Activated CD4-positive, alpha-beta T cell treated with anti-CD3 and anti-CD28 coated beads, Interleukin-2, Interleukin-6, amounts not matched to agents 100 ng/mL and 50 ng/mL, durations not matched to agents 16 hours and 8 hours (primary cell): ENCODE measurements at regions not wholly inside any gene's neighbourhood (a gene's known extent, or its start where the extent isn't known, plus 50 kb on each side); places are given as distances from the start of the nearest gene placed in this dataset.

Source experiments
- DNase-seq: peaks from one replicate; pipeline ENCODE4 v3.0.0-alpha.2; 2020

DNA sequence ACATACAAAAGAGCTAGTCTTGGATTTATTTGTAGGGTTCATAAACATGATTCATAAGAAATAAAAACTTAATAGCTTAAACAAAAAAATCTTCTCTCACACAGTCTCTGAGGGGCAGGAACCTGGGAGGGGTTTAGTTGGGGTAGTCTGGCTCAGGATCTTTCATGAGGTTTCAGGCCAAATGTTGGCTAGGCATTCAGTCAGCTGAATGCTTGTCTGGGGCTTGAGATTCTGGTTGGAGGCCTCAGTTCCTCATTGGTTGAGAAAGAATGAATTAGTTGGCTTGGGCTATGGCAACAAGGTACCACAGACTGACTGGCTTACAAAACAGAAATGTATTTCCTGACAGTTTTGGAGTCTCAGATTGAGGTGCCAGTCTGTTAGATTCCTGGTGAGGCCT, 74.3 kb downstream of the ANKRD7 start:
- DNase-seq: no peak

DNA sequence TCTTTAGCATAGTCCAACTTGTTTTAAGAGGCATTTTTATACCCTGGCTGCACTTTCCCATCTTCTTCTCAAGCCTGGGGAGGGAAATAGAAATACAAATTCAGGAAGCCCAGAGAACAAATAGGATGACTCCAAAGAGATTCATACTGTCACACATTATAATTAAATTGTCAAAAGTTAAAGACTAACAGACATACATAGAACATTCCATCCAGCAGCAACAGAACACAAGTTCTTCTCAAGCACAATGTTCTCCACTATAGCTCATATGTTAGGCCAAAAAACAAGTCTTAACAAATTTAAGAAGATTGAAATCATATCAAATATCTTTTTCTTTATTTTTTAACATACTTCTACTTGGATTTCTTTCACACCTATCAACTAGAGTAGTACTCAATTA, 75.7 kb downstream of the ANKRD7 start:
- no peak for DNase-seq

DNA sequence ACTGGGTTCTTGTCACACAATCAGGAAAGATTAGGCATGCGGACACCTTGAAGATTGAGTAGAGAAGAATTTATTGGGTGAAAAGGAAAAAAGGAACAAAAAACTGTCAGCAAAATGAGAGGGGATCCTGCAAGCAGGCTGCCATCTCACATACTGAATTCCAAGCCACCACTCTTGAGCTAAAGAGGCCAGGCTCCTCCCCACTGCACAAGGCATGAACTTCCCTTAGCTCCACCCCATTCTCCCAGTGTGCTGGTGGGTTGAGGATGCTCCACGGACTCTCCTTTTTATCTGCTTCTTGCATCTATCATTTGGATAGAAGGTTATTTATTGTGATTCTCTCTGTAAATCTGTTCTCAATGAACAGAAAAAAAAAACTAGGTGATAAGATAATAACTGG, 79.6 kb downstream of the ANKRD7 start:
- no peak for DNase-seq

DNA sequence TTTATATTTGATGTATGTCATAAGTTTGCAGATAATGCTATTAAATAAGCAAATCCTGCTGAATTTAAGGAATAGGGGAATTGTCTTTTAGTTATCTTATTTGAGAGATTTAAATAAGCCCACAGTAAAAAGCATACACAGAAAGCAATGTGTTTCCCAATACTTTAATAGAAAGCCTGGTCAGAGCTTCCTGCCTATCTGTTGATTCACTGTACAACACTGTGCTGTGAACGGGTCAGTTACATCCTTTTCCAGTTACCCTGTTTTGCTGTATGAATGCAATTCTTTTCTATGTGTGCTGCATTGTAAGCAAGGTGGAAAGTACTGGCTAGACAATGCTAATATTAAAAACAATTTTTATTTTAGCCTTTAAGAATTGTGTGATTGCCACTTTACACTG, 81.2 kb downstream of the ANKRD7 start:
- no peak for DNase-seq

DNA sequence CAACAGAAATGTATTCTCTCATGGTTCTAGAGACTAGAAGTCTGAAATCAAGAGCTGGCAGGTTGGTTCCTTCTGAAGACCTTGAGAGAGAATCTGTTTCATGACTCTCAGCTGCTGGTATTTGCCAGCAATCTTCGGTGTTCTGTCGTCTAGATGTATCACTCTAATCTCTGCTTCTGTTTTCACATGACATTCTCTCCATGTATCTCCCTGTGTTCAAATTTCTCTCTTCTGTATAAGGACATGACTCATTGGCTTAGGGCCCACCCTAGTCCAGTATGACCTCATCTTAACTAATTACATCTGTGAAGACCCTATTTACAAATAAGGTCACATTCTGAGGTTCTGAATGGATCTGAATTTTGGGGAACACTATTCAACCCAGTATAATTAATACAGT, 82.3 kb downstream of the ANKRD7 start:
- DNase-seq: no peak

DNA sequence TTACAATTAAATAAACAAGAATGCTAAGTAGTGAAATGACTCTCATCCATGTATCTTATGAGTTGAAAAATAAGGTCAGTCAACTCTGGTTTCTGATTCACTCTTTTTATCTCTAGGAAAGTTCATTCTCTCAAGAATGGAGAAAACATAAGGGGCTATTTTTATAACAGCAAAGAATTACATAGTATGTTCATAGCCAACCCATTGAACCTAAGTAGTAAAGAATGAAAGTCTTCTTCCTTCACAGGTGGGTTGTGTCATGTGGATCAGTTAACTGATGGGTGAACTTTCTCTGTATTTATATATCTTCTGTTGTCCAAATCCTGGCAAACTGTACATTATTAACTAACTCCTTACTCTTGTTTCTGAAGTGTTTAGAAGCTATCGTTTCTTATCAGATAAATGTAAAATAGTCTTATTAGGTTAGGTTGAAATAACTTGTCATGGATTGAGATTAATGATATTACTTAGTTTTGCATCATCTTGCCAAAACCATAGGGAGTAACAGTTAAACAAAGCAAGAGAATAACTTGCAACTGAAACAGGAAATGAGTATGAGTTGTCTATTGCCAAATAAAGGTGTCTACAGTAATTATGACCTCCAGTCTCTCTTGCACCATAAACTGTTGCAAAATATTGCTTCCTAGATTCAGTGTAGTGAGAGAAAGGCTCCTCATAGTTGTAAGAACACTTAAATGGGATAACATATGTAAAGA, 86.8 kb downstream of the ANKRD7 start:
- DNase-seq: peak; percentile 56

DNA sequence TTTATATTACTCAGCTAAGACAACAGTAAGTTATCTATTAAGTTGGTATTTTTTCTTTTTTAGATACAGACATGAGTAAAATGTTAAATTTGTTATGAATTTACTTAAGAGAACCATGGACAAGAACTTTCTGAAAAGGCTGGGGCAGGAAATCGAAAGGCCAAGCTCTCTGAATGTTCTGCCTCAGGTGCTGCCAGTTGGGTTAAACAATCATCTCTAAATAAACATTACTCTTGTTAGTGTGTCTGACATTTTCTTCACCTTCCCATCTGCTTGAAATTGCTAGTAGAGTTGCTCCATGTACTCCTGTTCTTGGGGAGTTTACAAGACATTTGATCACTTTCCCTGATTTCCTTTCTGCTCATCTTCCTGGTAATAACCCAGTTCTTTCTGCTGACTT, 87.5 kb downstream of the ANKRD7 start:
- DNase-seq: no peak

DNA sequence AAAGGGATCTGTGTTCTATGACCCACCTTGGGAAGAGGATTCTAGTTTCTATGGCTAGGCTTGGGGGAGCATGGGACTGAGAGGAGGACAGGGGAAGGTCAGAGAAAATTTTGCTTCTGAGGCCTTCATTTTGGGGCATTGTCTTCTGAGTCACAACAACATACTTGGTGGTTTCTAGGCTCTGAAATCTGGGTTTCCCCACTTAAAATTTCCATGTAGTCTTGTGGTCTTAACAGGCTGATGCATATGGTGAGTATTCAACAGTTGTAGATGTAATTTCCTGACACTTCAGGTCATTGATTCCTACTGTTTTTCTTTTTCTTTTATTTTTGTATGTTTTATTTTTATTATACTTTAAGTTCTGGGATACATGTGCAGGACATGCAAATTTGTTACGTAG, 88.5 kb downstream of the ANKRD7 start:
- peak; percentile 54 for DNase-seq

DNA sequence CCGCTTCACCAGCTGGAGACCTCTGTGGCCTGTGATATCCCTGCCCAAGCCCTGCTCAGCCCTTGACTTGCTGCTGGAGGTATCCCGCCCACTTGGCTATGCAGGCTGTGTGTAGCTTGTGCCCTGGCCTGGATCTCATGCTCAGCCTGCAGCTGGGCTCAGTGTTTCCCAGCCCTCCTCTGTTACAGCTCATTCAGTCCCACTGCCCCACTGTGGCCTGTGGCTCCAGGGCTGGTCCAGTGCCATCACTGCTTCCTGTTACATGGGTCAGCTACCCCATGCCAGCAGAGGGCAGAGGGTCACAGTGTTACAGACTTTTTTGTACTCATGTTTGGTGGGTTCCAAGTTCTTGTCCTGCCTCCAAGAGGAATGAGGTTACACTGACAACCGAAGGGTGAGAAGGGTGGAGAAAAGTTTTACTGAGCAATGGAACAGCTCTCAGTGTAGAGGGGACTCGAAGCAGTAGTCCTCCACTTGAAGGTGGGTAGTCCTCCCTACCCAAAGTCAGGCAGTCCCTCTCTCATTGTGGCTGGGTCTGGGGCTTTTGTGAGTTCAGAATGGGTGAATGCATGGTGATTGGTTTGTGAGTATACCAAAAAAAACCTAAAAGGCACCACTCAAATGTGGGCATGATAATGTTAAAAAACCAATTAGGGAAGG, 100.4 kb downstream of the ANKRD7 start:
- DNase-seq: no peak

DNA sequence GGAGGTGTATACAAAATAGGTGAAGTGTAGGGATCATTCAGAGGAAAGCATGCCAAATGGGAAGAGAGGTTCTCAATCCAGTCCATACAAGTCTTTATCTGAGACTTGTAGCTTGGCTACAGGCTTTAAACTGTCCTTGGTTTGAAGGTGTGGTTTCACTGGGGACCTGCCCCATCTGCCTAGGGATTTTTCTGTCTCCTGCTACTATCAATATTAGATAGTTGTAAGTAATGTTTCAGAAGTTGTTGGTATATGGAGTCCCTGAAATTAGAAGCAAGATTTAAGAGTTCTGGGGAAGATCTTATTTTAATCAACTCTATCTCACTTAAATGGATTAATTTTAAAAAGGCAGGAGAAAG, 100.9 kb downstream of the ANKRD7 start:
- DNase-seq: no peak

DNA sequence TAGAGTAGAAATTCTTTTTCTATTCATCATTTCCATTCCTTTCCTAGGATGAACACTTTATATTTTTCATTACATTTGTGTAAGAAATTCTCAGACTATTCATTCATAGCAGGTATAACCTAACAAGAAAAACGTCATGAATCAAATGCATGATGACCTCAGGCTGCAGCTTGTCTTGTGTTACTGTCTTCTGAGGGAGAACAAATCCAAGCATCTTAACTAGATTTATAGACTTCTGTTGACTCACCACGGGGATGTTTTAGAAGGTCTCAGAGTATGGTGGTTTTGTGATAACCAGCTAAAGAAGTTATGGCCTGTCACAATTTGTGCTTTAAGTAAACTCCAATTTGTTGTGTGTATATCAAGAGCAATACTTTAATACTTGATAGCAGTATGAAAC, 102.7 kb downstream of the ANKRD7 start:
- DNase-seq: no peak

DNA sequence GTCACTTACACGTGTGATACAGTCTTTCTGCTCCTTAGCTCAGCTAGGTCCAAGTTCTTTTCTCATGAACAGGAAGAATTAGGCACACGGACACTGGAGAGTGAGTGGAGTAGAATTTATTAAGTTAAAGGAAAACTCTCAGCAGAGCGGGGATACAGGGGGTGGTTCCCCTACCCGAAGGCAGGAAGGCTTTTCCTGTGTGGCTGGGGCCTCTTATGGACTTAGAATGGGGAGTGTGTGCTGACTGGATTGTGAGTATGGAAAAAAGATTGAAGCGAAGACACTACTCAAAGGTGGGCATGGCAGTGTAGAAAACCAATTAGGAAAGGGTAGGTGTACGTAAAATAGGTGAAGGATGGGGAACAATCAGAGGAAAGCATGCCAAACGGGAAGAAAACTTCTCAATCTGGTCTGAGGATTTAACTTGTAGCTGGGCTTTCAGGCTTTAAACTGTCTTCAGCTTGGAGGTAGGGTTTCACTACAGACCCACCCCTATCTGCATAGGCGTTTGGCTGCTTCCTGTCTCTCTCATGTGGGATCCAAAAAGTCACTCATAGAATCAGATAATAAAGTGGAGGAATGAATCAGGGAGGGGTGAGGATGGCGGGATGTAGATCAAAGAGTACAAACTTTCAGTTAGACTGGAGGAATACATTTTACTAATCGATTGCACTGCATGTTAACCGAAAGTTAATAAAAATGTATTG, 104.2 kb downstream of the ANKRD7 start:
- no peak for DNase-seq

DNA sequence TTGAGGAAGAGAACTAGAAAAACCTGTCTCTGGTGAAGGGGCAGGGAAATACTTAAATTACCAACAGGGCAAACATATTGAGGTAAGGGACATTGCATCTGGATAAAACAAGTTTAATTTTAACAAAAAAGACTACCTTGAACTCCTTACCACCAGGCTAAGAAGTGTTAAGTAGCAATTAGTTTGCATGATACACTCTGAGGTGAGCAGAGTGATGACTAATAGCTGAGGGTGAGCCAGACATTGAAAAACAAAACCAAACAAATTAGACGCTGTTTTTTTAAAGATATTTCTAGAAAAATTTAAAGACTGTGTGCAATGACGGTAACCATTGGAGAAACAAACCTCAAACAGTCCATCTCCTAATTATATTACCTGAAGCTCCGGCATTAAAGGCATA, 105.9 kb downstream of the ANKRD7 start:
- no peak for DNase-seq

DNA sequence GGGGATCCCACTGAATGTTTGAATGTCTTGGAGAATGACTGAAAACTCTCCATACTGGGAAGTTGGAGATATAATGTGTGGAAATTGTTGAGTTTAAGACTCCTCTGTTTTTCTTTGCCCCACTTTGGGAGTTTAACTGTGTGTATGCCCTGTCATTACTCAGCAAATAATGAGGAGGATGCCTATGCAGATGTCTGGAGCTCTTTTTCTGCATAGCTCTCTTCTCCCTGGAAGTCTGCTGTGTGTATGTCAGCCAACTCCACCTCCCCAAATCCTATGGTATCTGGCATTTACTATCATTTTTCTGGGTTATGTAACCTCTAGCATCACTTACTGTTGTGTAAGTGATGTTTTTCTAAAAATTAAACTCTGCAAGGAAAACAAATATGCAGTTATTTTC, 122.2 kb downstream of the ANKRD7 start:
- no peak for DNase-seq

DNA sequence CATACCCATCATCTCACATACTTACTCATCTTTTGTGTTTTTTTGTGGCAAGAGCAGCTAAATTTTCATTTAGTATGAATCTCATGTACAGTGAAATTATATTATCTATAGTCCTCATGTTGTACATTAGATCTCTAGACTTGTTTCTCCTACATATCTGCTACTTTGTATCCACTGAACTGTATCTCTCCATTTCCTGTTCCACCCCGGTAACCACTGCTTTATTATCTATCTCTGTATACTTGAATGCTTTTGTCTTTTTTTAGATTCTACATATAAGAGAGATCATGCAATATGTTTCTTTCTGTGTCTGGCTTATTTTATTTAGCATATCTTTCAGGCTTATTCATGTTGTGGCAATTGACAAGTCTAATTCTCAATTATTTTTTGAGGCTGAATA, 125.1 kb downstream of the ANKRD7 start:
- DNase-seq: no peak

DNA sequence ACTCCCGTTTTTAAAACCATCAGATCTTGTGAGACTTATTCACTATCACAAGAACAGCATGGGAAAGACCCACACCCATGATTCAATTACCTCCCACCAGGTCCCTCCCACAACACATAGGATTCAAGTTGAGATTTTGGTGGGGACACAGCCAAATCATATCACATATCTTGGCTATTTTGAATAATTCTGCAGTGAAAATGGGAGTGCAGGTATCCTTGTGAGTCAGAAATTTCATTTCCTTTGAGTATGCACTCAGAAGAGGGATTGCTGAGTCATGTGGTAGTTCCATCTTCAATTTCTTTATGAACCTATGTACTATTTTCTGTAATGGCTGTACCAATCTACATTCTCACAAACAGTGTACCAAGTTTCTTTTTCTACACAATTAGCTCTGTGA, 125.8 kb downstream of the ANKRD7 start:
- DNase-seq: peak; percentile 22

DNA sequence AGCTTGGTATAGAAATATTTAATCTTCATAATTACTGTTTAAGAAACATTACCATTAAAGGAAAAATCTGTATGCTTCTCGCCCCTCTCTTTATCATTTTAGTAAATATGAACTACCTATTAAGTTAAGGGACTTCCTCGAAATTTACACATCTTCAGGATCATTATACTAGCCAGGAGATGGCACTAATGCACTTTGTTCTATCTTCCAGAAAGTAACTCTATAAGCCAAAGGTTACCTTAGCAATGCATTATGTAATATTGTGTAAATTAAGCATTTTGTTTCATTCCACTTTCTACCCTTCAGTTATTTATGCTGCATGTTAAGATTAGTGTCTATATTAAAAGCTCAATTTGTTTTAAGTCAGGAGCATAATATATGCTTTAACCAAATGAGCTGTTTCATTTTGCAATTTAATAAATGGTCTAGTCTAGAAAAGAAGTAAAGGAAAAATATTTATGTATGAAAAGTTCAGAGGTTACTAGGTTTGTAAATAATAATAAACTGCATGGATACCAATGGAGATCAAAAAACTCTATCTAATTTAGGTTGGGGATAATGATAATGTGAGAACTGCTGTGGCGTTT, 128.5 kb downstream of the ANKRD7 start:
- peak; percentile 9 for DNase-seq

DNA sequence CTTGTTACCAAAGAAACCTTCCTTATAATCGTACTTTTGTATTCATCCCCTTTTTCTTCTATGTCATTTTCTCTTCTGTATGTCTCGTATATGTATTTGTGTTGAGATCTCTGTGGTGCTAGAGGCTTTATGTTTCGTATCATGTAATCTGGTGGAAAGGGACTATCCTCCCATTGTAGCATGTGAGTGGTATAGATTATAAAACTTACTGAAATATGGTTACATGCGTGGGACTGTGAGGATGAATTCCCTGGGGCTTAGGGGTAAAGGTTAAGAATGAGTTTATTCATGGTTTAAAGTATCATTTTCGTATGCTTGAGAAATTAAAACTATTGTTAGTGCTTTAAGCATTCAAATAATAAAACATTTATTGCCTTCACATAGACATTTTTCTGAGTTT, 141.9 kb downstream of the ANKRD7 start:
- DNase-seq: no peak

DNA sequence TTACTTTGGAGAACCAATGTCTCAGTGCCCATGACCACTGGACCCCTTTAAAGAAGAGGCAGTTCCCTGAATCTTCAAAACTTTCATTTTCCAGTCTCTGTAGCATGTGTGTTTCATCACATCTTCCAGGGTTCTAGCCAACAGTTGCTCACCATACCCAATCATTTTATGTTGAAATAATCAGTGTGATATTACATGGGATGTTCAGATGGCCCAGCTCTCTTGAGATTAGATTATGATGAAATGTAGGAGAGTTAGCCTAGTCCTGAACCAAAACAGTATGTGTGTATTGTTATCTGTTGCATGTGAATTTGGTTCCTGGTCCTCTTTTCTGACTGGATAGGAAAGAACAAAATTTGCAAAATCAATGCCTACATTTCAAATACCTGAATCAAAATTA, 144.5 kb downstream of the ANKRD7 start:
- no peak for DNase-seq

DNA sequence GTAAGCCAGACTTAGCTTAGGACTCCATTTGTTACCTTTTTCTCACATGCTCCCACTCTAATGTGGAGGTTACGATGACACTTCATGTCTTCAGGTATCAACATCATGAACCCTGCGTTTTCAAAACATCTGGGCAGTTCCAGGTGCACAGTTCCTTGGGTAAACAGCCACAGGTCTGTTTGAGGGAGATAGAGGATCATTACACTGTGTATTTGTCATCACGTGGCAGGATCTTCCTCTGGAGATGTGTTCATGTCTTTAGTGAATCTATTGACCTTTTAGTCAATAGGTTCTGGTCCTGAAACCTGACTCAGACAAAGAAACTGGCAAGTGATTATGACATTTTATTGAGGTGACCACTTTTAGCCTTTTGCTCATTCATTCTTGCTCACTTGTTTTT, 145.5 kb downstream of the ANKRD7 start:
- no peak for DNase-seq

DNA sequence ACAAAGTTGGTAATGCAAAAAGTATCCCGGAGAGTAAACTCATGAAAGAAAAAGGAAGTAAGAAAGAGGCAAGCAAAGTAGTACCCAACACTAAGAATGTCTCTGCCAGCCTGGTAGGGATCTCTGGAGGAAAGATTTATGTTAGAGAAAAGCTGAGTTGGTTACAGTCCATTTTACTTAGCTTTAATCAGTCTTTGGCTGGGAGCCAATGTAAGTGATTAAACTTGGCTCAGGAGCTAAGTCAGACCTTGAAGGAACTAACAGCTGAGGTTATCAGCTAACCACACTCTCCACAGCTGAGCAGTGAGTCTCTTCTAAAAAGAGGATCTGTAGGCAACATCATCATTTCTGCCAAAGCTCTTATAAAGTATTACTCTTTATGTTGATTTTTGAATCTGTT, 148.0 kb downstream of the ANKRD7 start:
- peak; percentile 1 for DNase-seq

DNA sequence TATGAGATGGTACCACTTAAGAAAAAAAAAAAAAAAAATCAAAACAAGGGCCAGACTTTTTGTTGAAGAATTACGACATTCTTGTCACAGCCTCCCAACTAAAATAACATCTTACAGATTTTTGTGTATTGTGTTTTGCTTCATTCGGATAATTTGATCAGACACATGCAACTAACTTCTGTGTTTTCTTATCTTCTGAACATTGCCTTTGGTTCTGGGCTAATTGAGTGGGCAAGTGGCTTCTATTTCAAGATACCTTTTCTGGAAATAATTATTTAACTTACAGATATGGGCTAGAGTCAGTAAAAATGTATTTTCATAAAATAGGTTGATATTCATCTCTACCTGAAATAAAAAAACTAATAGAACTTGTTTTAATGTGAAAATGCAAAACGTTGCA, 165.1 kb downstream of the ANKRD7 start:
- DNase-seq: no peak

DNA sequence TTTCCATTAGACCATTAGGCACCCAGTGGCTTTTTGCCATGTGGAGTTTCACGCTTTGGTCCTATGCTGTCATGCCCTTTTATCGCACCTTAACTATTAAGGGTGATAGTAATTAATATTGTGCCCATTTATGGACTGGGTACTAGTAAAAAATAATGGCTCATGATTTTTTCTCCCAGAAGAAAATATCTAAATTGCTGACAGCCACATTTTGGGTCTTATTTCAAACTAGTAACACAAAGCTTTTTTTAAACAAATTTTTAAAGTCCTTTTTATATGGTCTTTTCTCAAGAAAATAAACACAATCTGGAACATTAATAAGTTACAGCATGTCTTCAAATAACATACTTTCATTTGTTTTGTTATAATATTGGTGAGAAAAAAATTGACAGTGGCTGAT, 179.7 kb downstream of the ANKRD7 start:
- DNase-seq: no peak

DNA sequence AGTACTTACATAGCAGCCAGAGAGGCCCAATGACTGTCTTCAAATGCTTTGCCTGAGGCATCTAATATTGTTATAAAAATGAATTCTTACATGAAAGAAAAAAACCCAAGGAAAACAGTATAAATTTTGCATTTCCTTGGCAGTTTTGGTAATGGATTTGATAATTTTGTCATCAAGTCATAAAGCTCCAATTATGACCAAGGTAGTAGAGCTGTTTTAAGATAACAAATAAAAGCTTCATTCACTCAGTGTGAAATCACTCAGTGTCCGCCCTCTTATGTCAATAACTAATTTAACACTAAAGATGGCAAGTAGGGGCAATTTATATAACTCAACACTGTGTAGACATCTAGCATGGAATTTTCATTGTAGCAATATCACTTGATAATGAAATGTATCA, 193.9 kb downstream of the ANKRD7 start:
- DNase-seq: no peak
